ENCODE measurements at regions not wholly inside any gene's neighbourhood (a gene's known extent, or its start where the extent isn't known, plus 50 kb on each side); places are given as distances from the start of the nearest gene placed in this dataset.

GRCh38 chr10:33485276-33485675 lies 150.8 kb upstream of the NRP1 start:
- no peak for TF ChIP-seq CTCF (IDR thresholded peaks at IDR 0.05)
- Histone ChIP-seq H3K4me3 (no peak overlapping the region), H3K9me3 (no peaks in the 10 kb centered on the region), H3K27ac (no peak overlapping the region), H3K4me1 (peaks cover 12% of the 10 kb centered on the region), H3K27me3 (ENCODE audit: low read depth) (no peaks in the 10 kb centered on the region), H3K36me3 (no peaks in the 10 kb centered on the region)
- intact Hi-C loops (cut with DNase I): no loop called here
- DNase-seq (no peak), ATAC-seq (no peak)

DNA sequence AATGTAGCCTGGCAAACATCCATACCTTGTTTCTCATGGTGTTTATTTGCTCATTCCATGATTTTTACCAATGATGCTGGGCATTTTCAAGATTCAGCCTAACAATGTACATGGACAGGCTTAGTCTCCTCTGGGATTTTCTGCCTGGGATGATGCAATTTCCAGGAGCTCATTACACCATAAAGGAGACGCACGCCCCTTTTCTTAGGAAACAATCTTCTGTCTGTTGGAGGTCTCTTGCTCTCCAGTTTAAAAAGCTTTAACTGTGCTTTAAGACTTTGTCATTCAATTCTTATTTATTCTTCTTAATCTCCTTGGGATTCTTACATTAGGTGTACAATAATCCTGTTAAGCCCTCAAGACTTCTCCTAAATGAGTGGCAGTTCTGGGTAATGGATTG lies 150.3 kb upstream of the NRP1 start:
- no peak for ATAC-seq
- H3K36me3 ChIP-seq: no peaks in the 10 kb centered on the region
- H3K27ac ChIP-seq: no peak overlapping the region
- no peak for TF ChIP-seq CTCF (IDR thresholded peaks at IDR 0.05)
- H3K4me1 ChIP-seq: peaks cover 12% of the 10 kb centered on the region
- intact Hi-C loops (cut with DNase I): no loop called here
- no peaks in the 10 kb centered on the region for H3K9me3 ChIP-seq
- no peak overlapping the region for H3K4me3 ChIP-seq
- no peak for DNase-seq
- H3K27me3 ChIP-seq (ENCODE audit: low read depth): no peaks in the 10 kb centered on the region

DNA sequence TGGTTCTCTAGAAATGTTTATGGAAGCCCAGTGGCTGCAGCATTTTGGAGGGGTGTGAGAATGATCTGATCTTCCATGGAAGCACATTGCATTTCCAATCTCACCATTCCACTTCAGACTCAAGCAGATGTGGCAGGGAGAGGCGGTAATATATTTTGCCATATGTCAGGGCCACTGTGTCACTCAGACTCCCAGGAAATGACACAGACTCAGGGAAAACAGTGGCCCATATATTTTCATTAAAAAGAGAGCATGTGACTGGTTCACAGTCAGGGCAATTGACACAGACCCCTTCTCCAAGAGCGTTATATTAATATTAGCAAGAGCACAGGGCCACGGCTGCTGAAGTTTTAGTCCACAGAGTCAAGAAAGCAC lies 149.3 kb upstream of the NRP1 start:
- Histone ChIP-seq H3K9me3 (no peaks in the 10 kb centered on the region), H3K36me3 (no peaks in the 10 kb centered on the region), H3K27ac (no peak overlapping the region), H3K27me3 (ENCODE audit: low read depth) (no peaks in the 10 kb centered on the region), H3K4me3 (no peak overlapping the region), H3K4me1 (peaks cover 12% of the 10 kb centered on the region)
- intact Hi-C loops (cut with DNase I): no loop called here
- ATAC-seq (no peak), DNase-seq (no peak)
- no peak for TF ChIP-seq CTCF (IDR thresholded peaks at IDR 0.05)

GRCh38 chr10:33483124-33483815 lies 148.8 kb upstream of the NRP1 start:
- no peaks in the 10 kb centered on the region for H3K27me3 ChIP-seq (ENCODE audit: low read depth)
- intact Hi-C loops (cut with DNase I): no loop called here
- H3K27ac ChIP-seq: no peak overlapping the region
- ATAC-seq: no peak
- no peak overlapping the region for H3K4me3 ChIP-seq
- DNase-seq: no peak
- no peaks in the 10 kb centered on the region for H3K36me3 ChIP-seq
- H3K9me3 ChIP-seq: no peaks in the 10 kb centered on the region
- TF ChIP-seq CTCF (IDR thresholded peaks at IDR 0.05): no peak
- peaks cover 12% of the 10 kb centered on the region for H3K4me1 ChIP-seq

DNA sequence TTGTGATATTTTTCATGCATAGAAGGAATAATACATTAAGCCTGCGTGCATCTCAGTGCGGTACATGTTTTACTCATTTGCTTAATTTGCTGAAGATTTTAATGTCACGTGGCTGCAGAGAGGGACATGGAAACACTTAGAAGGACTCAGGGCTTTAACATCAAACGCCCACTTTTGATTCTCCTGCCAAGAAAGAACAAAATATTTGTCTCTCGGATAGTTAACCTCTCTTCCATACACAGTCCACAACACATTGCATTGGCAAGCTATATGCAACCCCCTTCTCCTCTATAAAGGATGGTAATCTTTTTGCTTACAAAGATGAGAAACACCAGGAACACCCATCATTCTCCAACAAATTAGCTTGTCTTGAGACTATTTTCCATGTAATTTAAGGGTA lies 148.0 kb upstream of the NRP1 start:
- Histone ChIP-seq H3K4me1 (peaks cover 11% of the 10 kb centered on the region), H3K4me3 (no peak overlapping the region), H3K36me3 (no peaks in the 10 kb centered on the region), H3K9me3 (no peaks in the 10 kb centered on the region), H3K27ac (no peak overlapping the region), H3K27me3 (ENCODE audit: low read depth) (no peaks in the 10 kb centered on the region)
- TF ChIP-seq CTCF (IDR thresholded peaks at IDR 0.05): no peak
- intact Hi-C loops (cut with DNase I): no loop called here
- DNase-seq: no peak
- ATAC-seq: no peak

Data from lower lobe of right lung (tissue), 2 donors.